PFSK-1 (cell line): ENCODE measurements at regions not wholly inside any gene's neighbourhood (a gene's known extent, or its start where the extent isn't known, plus 50 kb on each side); places are given as distances from the start of the nearest gene placed in this dataset.

Source experiments
- FOXP2 ChIP-seq: optimal IDR thresholded peaks from 2 replicates; pipeline ENCODE3; 2011; ENCODE audit warnings: borderline replicate concordance, control low read depth, inconsistent platforms; ENCODE audit not compliant: insufficient read depth; ENCODE audit errors: extremely low read length, extremely low read depth
- POLR2AphosphoS5 ChIP-seq: IDR thresholded peaks from 2 replicates; pipeline ENCODE4 v1.6.1; 2012; ENCODE audit warnings: low read depth, mild to moderate bottlenecking, control low read depth, low read length, moderate library complexity
- SIN3A ChIP-seq: IDR thresholded peaks from 2 replicates; pipeline ENCODE4 v1.6.1; 2012; ENCODE audit warnings: mild to moderate bottlenecking, low read length, moderate library complexity, borderline replicate concordance; ENCODE audit not compliant: insufficient read depth
- TAF1 ChIP-seq: IDR thresholded peaks from 2 replicates; pipeline ENCODE4 v1.6.1; 2012; ENCODE audit warnings: low read length, control low read depth, borderline replicate concordance; ENCODE audit not compliant: insufficient read depth
- TF ChIP-seq, protein P1 (sequence below), 2 experiments: IDR thresholded peaks; 2 replicates each; pipeline versions ENCODE4 v1.6.1 to v1.8.0; 2011 to 2012; ENCODE audit warnings: low read depth in 2 of 2, low read length in 2 of 2, control low read depth in 1 of 2, inconsistent platforms in 1 of 2, mild to moderate bottlenecking in 1 of 2, moderate library complexity in 1 of 2; ENCODE audit not compliant: insufficient read depth in 1 of 2

DNA sequence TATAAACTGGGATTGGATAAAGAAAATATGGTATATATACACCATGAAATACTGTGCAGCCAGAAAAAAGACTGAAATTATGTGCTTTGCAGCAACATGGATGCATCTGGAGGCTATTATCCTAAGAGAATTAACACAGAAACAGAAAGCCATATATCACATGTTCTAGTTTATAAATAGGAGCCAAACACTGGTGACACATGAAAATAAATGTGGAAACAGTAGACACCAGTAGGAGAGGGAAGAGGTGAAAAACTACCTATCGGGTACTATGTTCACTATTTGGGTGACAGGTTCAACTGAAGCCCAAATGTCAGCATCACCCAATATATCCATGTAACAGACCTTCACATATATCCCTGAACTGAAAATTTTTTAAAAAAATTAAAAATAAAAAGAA, 725.1 kb downstream of the C4orf33 start:
- TF ChIP-seq SIN3A, result no peak
- TF ChIP-seq, protein P1, sequence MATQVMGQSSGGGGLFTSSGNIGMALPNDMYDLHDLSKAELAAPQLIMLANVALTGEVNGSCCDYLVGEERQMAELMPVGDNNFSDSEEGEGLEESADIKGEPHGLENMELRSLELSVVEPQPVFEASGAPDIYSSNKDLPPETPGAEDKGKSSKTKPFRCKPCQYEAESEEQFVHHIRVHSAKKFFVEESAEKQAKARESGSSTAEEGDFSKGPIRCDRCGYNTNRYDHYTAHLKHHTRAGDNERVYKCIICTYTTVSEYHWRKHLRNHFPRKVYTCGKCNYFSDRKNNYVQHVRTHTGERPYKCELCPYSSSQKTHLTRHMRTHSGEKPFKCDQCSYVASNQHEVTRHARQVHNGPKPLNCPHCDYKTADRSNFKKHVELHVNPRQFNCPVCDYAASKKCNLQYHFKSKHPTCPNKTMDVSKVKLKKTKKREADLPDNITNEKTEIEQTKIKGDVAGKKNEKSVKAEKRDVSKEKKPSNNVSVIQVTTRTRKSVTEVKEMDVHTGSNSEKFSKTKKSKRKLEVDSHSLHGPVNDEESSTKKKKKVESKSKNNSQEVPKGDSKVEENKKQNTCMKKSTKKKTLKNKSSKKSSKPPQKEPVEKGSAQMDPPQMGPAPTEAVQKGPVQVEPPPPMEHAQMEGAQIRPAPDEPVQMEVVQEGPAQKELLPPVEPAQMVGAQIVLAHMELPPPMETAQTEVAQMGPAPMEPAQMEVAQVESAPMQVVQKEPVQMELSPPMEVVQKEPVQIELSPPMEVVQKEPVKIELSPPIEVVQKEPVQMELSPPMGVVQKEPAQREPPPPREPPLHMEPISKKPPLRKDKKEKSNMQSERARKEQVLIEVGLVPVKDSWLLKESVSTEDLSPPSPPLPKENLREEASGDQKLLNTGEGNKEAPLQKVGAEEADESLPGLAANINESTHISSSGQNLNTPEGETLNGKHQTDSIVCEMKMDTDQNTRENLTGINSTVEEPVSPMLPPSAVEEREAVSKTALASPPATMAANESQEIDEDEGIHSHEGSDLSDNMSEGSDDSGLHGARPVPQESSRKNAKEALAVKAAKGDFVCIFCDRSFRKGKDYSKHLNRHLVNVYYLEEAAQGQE (IDR thresholded peaks at IDR 0.05; ENCODE audit: insufficient read depth in 1 of 2, low read depth in 2 of 2, low read length in 2 of 2), result no peak
- TF ChIP-seq POLR2AphosphoS5, result no peak
- no peak for TF ChIP-seq TAF1
- no peak for TF ChIP-seq FOXP2

GRCh38 chr4:129821963-129822362, 726.0 kb downstream of the C4orf33 start:
- TF ChIP-seq SIN3A, result no peak
- TF ChIP-seq FOXP2, result no peak
- no peak for TF ChIP-seq POLR2AphosphoS5
- TF ChIP-seq, protein P1 (IDR thresholded peaks at IDR 0.05; ENCODE audit: insufficient read depth in 1 of 2, low read depth in 2 of 2, low read length in 2 of 2), result no peak
- TF ChIP-seq TAF1, result no peak

- TF ChIP-seq SIN3A, result no peak
- no peak for TF ChIP-seq FOXP2
- TF ChIP-seq, protein P1 (IDR thresholded peaks at IDR 0.05; ENCODE audit: insufficient read depth in 1 of 2, low read depth in 2 of 2, low read length in 2 of 2), result no peak
- no peak for TF ChIP-seq TAF1
- TF ChIP-seq POLR2AphosphoS5, result no peak
Measured at GRCh38 chr4:129822701-129823100, 726.7 kb downstream of the C4orf33 start.

DNA sequence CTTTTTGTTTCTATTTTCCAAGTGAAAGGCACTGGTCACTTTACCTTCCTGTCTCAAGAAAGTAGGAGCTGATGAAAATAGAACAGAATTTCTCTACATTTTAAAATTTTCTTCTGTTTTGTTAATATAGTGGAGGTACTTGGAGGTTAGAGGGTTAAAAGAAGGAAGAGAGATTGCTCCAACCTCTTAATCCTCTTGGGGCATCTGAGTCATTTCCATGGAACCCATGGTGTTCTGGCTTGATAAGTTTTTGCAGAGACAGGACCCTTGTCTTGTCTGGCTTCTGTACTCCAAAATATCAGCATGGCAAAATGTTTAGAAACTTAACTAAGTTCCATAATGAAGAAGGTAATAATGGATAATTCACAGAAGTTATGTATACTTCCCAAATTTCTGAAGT, 727.2 kb downstream of the C4orf33 start:
- TF ChIP-seq POLR2AphosphoS5, result no peak
- no peak for TF ChIP-seq TAF1
- TF ChIP-seq, protein P1 (IDR thresholded peaks at IDR 0.05; ENCODE audit: insufficient read depth in 1 of 2, low read depth in 2 of 2, low read length in 2 of 2), result no peak
- TF ChIP-seq SIN3A, result no peak
- no peak for TF ChIP-seq FOXP2

GRCh38 chr4:129829373-129829772, 733.4 kb downstream of the C4orf33 start:
- TF ChIP-seq POLR2AphosphoS5 (no peak), TAF1 (no peak), SIN3A (no peak), FOXP2 (no peak)
- TF ChIP-seq, protein P1 (IDR thresholded peaks at IDR 0.05; ENCODE audit: insufficient read depth in 1 of 2, low read depth in 2 of 2, low read length in 2 of 2), result no peak
